HG02884 (cell line): ENCODE measurements at regions not wholly inside any gene's neighbourhood (a gene's known extent, or its start where the extent isn't known, plus 50 kb on each side); places are given as distances from the start of the nearest gene placed in this dataset.
A peak's percentile ranks its signal among the peaks of the same experiment; 100 is the strongest.
"Not testable (repeated sequence)": the region's sequence is repeated elsewhere in the genome, so short reads cannot be mapped to it uniquely, and the experiment has no call there.

ENCODE experiments used
- ATAC-seq: cut with Tn5 transposase; IDR thresholded peaks from one replicate; pipeline ENCODE4 v1.9.1; 2021; ENCODE audit warnings: mild to moderate bottlenecking, moderate library complexity; ENCODE audit not compliant: unreplicated experiment

- ATAC-seq = not testable (repeated sequence)
Measured at GRCh38 chr9:42656789-42657188, 473.3 kb downstream of the SPATA31A6 start.

GRCh38 chr9:42657496-42657895 is 474.0 kb downstream of the SPATA31A6 start:
- ATAC-seq = not testable (repeated sequence)

GRCh38 chr9:42697146-42697545 is 513.7 kb downstream of the SPATA31A6 start:
- not testable (repeated sequence) for ATAC-seq

- not testable (repeated sequence) for ATAC-seq
Measured at GRCh38 chr9:42702890-42703289, 519.4 kb downstream of the SPATA31A6 start.

- ATAC-seq = not testable (repeated sequence)
Measured at GRCh38 chr9:42724841-42725835, 541.7 kb downstream of the SPATA31A6 start.

- ATAC-seq = peak; percentile 78
Measured at GRCh38 chr9:42743030-42743814, 559.8 kb downstream of the SPATA31A6 start.

GRCh38 chr9:42757251-42757650 is 573.8 kb downstream of the SPATA31A6 start:
- not testable (repeated sequence) for ATAC-seq

- not testable (repeated sequence) for ATAC-seq
Measured at GRCh38 chr9:42759320-42759719, 575.9 kb downstream of the SPATA31A6 start.

GRCh38 chr9:42782201-42782600 is 598.7 kb downstream of the SPATA31A6 start:
- not testable (repeated sequence) for ATAC-seq

GRCh38 chr9:42792725-42793124 is 609.3 kb downstream of the SPATA31A6 start:
- ATAC-seq = not testable (repeated sequence)

GRCh38 chr9:42798571-42798970 is 615.1 kb downstream of the SPATA31A6 start:
- ATAC-seq = peak; percentile 72

GRCh38 chr9:42802716-42803115 is 619.3 kb downstream of the SPATA31A6 start:
- not testable (repeated sequence) for ATAC-seq

- not testable (repeated sequence) for ATAC-seq
Measured at GRCh38 chr9:42806674-42807073, 623.2 kb downstream of the SPATA31A6 start.

- not testable (repeated sequence) for ATAC-seq
Measured at GRCh38 chr9:42821468-42821867, 638.0 kb downstream of the SPATA31A6 start.

GRCh38 chr9:42848156-42848555 is 664.7 kb downstream of the SPATA31A6 start:
- not testable (repeated sequence) for ATAC-seq

- not testable (repeated sequence) for ATAC-seq
Measured at GRCh38 chr9:42850896-42851693, 667.6 kb downstream of the SPATA31A6 start.

GRCh38 chr9:42851701-42852100 is 668.2 kb downstream of the SPATA31A6 start:
- ATAC-seq = not testable (repeated sequence)

- ATAC-seq = not testable (repeated sequence)
Measured at GRCh38 chr9:42852133-42852930, 668.9 kb downstream of the SPATA31A6 start.

GRCh38 chr9:42860133-42860532 is 676.7 kb downstream of the SPATA31A6 start:
- ATAC-seq = not testable (repeated sequence)

- ATAC-seq = not testable (repeated sequence)
Measured at GRCh38 chr9:42862465-42862864, 679.0 kb downstream of the SPATA31A6 start.
